H9 (cell line): ENCODE measurements at regions not wholly inside any gene's neighbourhood (a gene's known extent, or its start where the extent isn't known, plus 50 kb on each side); places are given as distances from the start of the nearest gene placed in this dataset.

Experiments
- DNase-seq: peaks from one replicate; pipeline ENCODE4 v3.0.0-alpha.2; 2017
- H2AFZ ChIP-seq: one replicate; pipeline ENCODE4 v1.6.1; 2013; ENCODE audit warnings: mild to moderate bottlenecking, low read length, control low read depth, moderate library complexity
- H2AK5ac ChIP-seq: 2 replicates; pipeline ENCODE4 v1.6.1; 2013; ENCODE audit warnings: low read length, control low read depth, mixed read lengths; ENCODE audit not compliant: insufficient read length
- H2BK120ac ChIP-seq: one replicate; pipeline ENCODE4 v1.6.1; 2013; ENCODE audit warnings: low read depth, mild to moderate bottlenecking, low read length, control low read depth, inconsistent platforms; ENCODE audit not compliant: poor library complexity, severe bottlenecking
- H2BK12ac ChIP-seq: 2 replicates; pipeline ENCODE4 v1.6.1; 2013; ENCODE audit warnings: low read length, control low read depth, mixed read lengths, low read depth; ENCODE audit not compliant: insufficient read length
- H2BK15ac ChIP-seq: 2 replicates; pipeline ENCODE4 v1.6.1; 2013; ENCODE audit warnings: low read depth, low read length, control low read depth
- H2BK20ac ChIP-seq: one replicate; pipeline ENCODE4 v1.6.1; 2013; ENCODE audit warnings: low read depth, mild to moderate bottlenecking, low read length, control low read depth, inconsistent platforms; ENCODE audit not compliant: poor library complexity, severe bottlenecking
- H2BK5ac ChIP-seq: 2 replicates; pipeline ENCODE4 v1.6.1; 2013; ENCODE audit warnings: low read length, control low read depth, mixed read lengths; ENCODE audit not compliant: insufficient read length
- H3K14ac ChIP-seq: 2 replicates; pipeline ENCODE4 v1.6.1; 2013; ENCODE audit warnings: low read length, control low read depth; ENCODE audit not compliant: insufficient read depth
- H3K18ac ChIP-seq: 2 replicates; pipeline ENCODE4 v1.6.1; 2013; ENCODE audit warnings: low read depth, mild to moderate bottlenecking, mixed read lengths, low read length, control low read depth; ENCODE audit not compliant: insufficient read length
- H3K23ac ChIP-seq: 2 replicates; pipeline ENCODE4 v1.6.1; 2013; ENCODE audit warnings: low read length, control low read depth, mixed read lengths, low read depth; ENCODE audit not compliant: insufficient read length
- H3K23me2 ChIP-seq: 2 replicates; pipeline ENCODE4 v1.6.1; 2013; ENCODE audit warnings: low read depth, mild to moderate bottlenecking, mixed read lengths, low read length, control low read depth; ENCODE audit not compliant: insufficient read length, poor library complexity, severe bottlenecking
- H3K27ac ChIP-seq: 2 replicates; pipeline ENCODE4 v1.5.1; 2013; ENCODE audit warnings: low read length, control low read depth, mixed read lengths, low read depth; ENCODE audit not compliant: insufficient read length
- H3K27me3 ChIP-seq: 2 replicates; pipeline ENCODE4 v1.6.1; 2013; ENCODE audit warnings: low read length, control low read depth, inconsistent platforms; ENCODE audit not compliant: insufficient read depth
- H3K4ac ChIP-seq: 2 replicates; pipeline ENCODE4 v1.6.1; 2013; ENCODE audit warnings: low read depth, mild to moderate bottlenecking, control low read depth, inconsistent platforms, low read length, moderate library complexity
- H3K4me1 ChIP-seq: 2 replicates; pipeline ENCODE4 v1.6.1; 2013; ENCODE audit warnings: low read length, control low read depth, inconsistent platforms; ENCODE audit not compliant: insufficient read depth
- H3K4me2 ChIP-seq: 2 replicates; pipeline ENCODE4 v1.6.1; 2013; ENCODE audit warnings: low read length, control low read depth, mixed read lengths; ENCODE audit not compliant: insufficient read length, insufficient read depth
- H3K56ac ChIP-seq: 2 replicates; pipeline ENCODE4 v1.6.1; 2013; ENCODE audit warnings: low read depth, mild to moderate bottlenecking, mixed read lengths, low read length, control low read depth; ENCODE audit not compliant: insufficient read length
- H3K79me1 ChIP-seq: 2 replicates; pipeline ENCODE4 v1.6.1; 2013; ENCODE audit warnings: low read depth, mild to moderate bottlenecking, moderate library complexity, low read length, control low read depth, inconsistent platforms; ENCODE audit not compliant: insufficient read depth, poor library complexity, severe bottlenecking
- H3K79me2 ChIP-seq: 2 replicates; pipeline ENCODE4 v1.6.1; 2013; ENCODE audit warnings: low read length, control low read depth, inconsistent platforms; ENCODE audit not compliant: insufficient read depth
- H3K9ac ChIP-seq: 2 replicates; pipeline ENCODE4 v1.6.1; 2013; ENCODE audit warnings: low read length, control low read depth, mixed read lengths; ENCODE audit not compliant: insufficient read length; ENCODE audit errors: extremely low read depth
- H3K9me3 ChIP-seq: one replicate; pipeline ENCODE4 v1.6.1; 2013; ENCODE audit warnings: low read depth, low read length, inconsistent platforms; ENCODE audit not compliant: control insufficient read depth
- H3T11ph ChIP-seq: one replicate; pipeline ENCODE4 v1.6.1; 2013; ENCODE audit warnings: mild to moderate bottlenecking, low read length, control low read depth, inconsistent platforms
- H4K20me1 ChIP-seq: one replicate; pipeline ENCODE4 v1.6.1; 2013; ENCODE audit not compliant: control insufficient read depth, insufficient read length, insufficient read depth
- H4K5ac ChIP-seq: 2 replicates; pipeline ENCODE4 v1.6.1; 2013; ENCODE audit warnings: low read depth, mild to moderate bottlenecking, mixed read lengths, low read length, control low read depth; ENCODE audit not compliant: insufficient read length
- H4K8ac ChIP-seq: replicated peaks from 2 replicates; pipeline ENCODE4 v1.6.1; 2013; ENCODE audit warnings: low read length, control low read depth, mixed read lengths, low read depth; ENCODE audit not compliant: insufficient read length
- H4K91ac ChIP-seq: 2 replicates; pipeline ENCODE4 v1.6.1; 2013; ENCODE audit warnings: low read depth, mild to moderate bottlenecking, moderate library complexity, mixed read lengths, low read length, control low read depth; ENCODE audit not compliant: insufficient read length
- H3K27ac Mint-ChIP-seq, 3 experiments: 2 replicates in 2 of 3; 3 replicates in 1 of 3; pipeline ENCODE4 v1.8.0; 2020 to 2021; ENCODE audit warnings: mixed read lengths in 3 of 3, mild to moderate bottlenecking in 1 of 3, moderate library complexity in 1 of 3
- H3K27me3 Mint-ChIP-seq: 2 replicates; pipeline ENCODE4 v1.8.0; 2021; ENCODE audit warnings: low read depth, mild to moderate bottlenecking, moderate library complexity, mixed read lengths
- H3K36me3 Mint-ChIP-seq, 3 experiments: 2 replicates in 2 of 3; 3 replicates in 1 of 3; pipeline ENCODE4 v1.8.0; 2020 to 2021; ENCODE audit warnings: low read depth in 3 of 3, mixed read lengths in 3 of 3; ENCODE audit not compliant: insufficient read depth in 1 of 3
- H3K4me1 Mint-ChIP-seq, 2 experiments: 2 replicates each; pipeline ENCODE4 v1.8.0; 2020; ENCODE audit warnings: mixed read lengths in 2 of 2
- H3K4me3 Mint-ChIP-seq, 2 experiments: 2 replicates in 1 of 2; 3 replicates in 1 of 2; pipeline ENCODE4 v1.8.0; 2020 to 2021; ENCODE audit warnings: mild to moderate bottlenecking in 2 of 2, mixed read lengths in 2 of 2, moderate library complexity in 1 of 2
- H3K9me3 Mint-ChIP-seq, 2 experiments: 2 replicates in 1 of 2; 3 replicates in 1 of 2; pipeline ENCODE4 v1.8.0; 2020; ENCODE audit warnings: mild to moderate bottlenecking in 2 of 2, mixed read lengths in 2 of 2, moderate library complexity in 1 of 2
- CTCF ChIP-seq: fragments of 200-600 bp; sonication (generic); conservative IDR thresholded peaks from 3 replicates; pipeline ENCODE4 v1.8.0; 2021; ENCODE audit warnings: antibody characterized with exemption, mild to moderate bottlenecking
- WGBS: extraction: QIAGEN DNeasy Blood & Tissue Kit; methylation state at CpG from one replicate; pipeline ENCODE4 v1.1.7; 2013; ENCODE audit warnings: missing lambda C conversion rate, low lambda C conversion rate, mixed read lengths; ENCODE audit not compliant: insufficient read length; ENCODE audit errors: extremely low coverage; 5-methylcytosine and 5-hydroxymethylcytosine counted together

- H3K9me3 Mint-ChIP-seq, result no peaks in the 10 kb centered on the region
- H3K36me3 Mint-ChIP-seq, result no peaks in the 10 kb centered on the region
- H3K9ac ChIP-seq, result no peak overlapping the region
- no peaks in the 10 kb centered on the region for H3K23me2 ChIP-seq
- H3K18ac ChIP-seq, result no peak overlapping the region
- H3K4ac ChIP-seq, result no peak overlapping the region
- H2BK12ac ChIP-seq, result no peak overlapping the region
- H3K4me1 Mint-ChIP-seq, result no peaks in the 10 kb centered on the region
- H3K27me3 ChIP-seq, result no peaks in the 10 kb centered on the region
- no peak overlapping the region for H3K27ac ChIP-seq
- no peak overlapping the region for H4K8ac ChIP-seq
- no peak overlapping the region for H2BK15ac ChIP-seq
- no peak overlapping the region for H3T11ph ChIP-seq
- H2BK20ac ChIP-seq, result no peak overlapping the region
- H2AK5ac ChIP-seq, result no peak overlapping the region
- H3K79me1 ChIP-seq, result no peaks in the 10 kb centered on the region
- no peak overlapping the region for H3K4me3 Mint-ChIP-seq
- no peak overlapping the region for H3K27ac Mint-ChIP-seq
- H4K5ac ChIP-seq, result no peak overlapping the region
- no peak overlapping the region for H2AFZ ChIP-seq
- H3K9me3 ChIP-seq, result no peaks in the 10 kb centered on the region
- TF ChIP-seq CTCF, result peak; percentile 73
- no peak overlapping the region for H2BK5ac ChIP-seq
- no peak overlapping the region for H3K56ac ChIP-seq
- peak; percentile 63 for DNase-seq
- no peaks in the 10 kb centered on the region for H4K20me1 ChIP-seq
- H3K14ac ChIP-seq, result no peak overlapping the region
- WGBS, result no CpG with 5 or more reads among the region's 8 CpGs
- no peak overlapping the region for H4K91ac ChIP-seq
- H3K4me1 ChIP-seq, result no peaks in the 10 kb centered on the region
- H2BK120ac ChIP-seq, result no peak overlapping the region
- no peaks in the 10 kb centered on the region for H3K79me2 ChIP-seq
- H3K23ac ChIP-seq, result no peak overlapping the region
- H3K4me2 ChIP-seq, result no peak overlapping the region
- H3K27me3 Mint-ChIP-seq, result no peaks in the 10 kb centered on the region; the same call in 1 of the 2 replicates
Measured at GRCh38 chr4:180028682-180029081, 2214.5 kb upstream of the TENM3 start.
